ENCODE measurements at regions not wholly inside any gene's neighbourhood (a gene's known extent, or its start where the extent isn't known, plus 50 kb on each side); places are given as distances from the start of the nearest gene placed in this dataset.

- TF ChIP-seq CTCF (IDR thresholded peaks at IDR 0.05): no peak
- no peak for TF ChIP-seq ZFX (IDR thresholded peaks at IDR 0.05; ENCODE audit: borderline replicate concordance)
These were observed 221.5 kb upstream of the NDST4 start for GRCh38 chr4:115334736-115335411.

All from 22Rv1 (cell line).